Fibroblast of skin of right quadriceps (primary cell): ENCODE measurements at regions not wholly inside any gene's neighbourhood (a gene's known extent, or its start where the extent isn't known, plus 50 kb on each side); places are given as distances from the start of the nearest gene placed in this dataset.
"Not testable (repeated sequence)": the region's sequence is repeated elsewhere in the genome, so short reads cannot be mapped to it uniquely, and the experiment has no call there.

ENCODE experiments used
- DNase-seq: peaks from one replicate; pipeline ENCODE4 v3.0.0-alpha.2; 2013

DNA sequence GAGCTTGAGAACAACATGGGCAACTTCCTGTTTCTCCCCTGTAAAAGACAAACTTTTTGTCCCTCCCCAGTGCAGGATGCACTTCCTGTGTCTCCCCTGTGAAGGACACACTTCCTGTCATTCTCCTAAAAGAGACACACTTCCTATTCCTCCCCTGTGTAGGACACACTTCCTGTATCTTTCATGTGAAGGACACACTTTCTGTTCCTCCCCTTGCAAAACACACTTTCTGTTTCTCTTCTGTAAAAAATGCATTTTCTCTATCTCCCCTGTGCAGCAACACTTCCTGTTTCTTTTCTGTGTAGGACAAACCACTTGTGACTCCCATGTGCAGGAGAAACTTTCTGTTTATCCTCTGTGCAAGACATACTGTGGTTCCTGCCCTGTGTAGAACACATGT, 488.6 kb upstream of the USP9Y start:
- DNase-seq, result no peak

DNA sequence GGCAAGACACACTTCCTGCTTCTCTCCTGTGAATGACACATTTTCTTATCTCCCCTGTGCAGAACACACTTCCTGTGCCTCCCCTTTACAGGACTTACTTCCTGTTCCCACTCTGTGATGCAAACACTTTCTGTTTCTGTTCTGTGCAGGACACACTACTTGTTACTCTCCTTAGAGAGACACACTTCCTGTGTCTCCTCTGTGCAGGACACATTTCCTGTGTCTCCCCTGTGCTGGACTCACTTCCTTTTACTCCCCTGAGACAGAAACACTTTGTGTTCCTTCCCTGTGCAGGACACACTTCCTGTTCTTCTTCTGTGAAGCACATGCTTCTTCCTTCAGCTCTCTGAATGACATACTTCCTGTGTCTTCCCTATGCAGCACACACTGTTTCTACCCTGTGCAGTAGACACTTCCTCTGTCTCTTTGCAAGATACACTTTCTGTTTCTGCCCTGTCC, 485.4 kb upstream of the USP9Y start:
- DNase-seq, result no peak

DNA sequence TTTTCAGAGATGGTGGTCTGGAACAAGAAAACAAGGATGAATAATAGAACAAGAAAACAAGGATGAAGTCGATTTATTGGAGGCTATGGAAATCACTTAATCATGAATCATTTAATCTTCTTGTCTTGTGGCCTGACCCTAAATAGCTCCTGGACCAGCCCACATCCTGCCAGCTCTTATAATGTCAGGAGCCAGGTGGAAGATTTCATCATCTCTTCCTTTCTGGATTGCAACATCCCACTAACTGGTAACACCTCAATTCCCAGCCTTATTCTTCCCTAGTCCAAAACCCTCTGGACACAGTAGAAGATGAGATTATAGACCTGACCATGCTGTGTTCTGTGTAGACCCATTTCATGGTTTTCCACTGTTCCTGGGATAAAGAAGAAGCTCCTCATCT, 470.1 kb upstream of the USP9Y start:
- DNase-seq, result no peak

DNA sequence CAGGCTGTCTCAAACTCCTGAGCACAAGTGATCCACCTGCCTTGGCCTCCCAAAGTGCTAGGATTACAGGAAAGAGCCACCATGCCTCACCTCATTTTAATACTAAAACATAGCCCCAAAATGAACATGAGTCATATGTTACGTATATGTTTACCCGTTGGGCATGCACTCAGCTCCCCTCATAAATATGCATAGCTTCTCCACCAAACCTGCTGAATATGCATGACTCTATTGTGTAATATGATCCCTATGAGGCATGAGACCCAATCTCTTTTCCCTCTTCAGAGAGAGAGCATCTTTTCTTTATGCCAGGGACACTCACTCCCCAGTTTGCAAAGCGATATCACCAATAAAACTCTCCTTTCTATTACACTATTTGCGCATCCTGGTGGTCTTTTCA, 464.6 kb upstream of the USP9Y start:
- no peak for DNase-seq

DNA sequence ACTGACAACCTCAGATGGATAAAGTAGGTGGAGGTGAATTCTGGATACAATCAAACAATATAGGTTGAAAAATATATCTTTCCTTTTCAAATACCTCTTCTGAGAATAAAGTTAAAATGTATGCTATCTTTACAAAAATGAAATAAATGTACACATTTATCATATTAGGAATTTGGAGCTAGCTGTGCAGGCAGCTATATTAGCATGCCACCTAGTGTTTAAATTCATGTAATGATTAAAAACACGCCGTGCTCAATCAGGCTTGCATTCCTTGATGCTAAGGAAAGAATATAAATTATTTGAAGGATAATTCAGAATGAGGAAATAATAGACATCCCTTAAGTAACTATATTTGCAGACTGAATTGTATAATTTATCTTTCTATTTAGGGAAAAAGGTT, 460.7 kb upstream of the USP9Y start:
- DNase-seq, result not testable (repeated sequence)

DNA sequence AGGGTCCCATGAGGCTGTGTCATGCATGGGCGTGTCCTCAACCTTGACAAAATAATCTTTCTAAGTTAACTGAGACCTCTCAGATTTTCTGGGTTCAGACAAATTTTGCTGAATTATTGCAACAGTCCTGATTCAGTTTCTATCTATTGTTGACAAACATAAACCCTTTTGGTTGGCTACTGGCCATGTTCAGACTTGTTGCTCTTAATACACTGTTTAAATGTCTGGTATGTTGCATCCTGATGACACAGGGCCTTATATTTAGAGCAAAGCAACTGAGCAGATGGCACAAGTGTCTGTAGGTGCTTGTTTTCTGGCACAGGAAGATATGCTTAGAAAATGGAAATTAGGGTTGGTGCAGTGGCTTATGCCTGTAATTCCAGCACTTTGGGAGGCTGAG, 456.9 kb upstream of the USP9Y start:
- no peak for DNase-seq

DNA sequence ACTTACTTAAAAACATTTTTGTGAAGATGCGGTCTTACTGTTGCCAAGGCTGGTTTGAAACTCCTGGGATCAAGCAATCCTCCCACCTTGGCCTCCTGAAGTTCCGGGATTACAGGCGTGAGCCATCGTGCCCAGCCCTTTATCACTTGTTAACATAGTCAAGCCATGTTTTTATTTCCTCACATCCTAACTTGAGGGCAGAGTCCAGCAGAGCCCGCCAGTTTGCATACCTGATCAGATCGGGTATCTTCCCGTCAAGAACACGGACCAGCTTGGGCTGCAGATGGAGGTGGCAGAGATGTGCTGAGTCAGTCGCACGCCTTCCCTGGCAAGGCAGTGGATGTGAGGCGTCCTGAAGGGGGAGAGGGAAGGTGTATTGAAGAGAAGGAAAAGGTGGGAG, 447.3 kb upstream of the USP9Y start:
- no peak for DNase-seq

DNA sequence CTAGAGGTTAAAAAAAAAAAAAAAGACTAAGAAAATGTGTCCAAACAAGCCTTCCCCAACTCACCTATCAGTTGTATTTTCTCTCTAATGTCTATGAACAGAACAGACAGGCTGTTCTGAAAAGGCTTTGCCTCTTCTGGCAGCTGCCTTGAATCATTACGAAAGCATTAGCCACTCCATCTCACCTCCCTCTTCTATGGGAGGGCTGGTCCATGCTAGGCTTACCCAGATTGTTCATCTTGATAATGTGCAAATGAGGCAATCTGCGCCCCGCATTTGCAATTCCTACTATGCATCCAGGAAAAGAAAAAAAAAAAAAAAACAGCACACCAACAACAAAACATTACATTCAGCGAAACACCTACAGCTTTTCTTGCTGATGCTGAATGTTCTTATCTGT, 429.9 kb upstream of the USP9Y start:
- DNase-seq, result no peak

DNA sequence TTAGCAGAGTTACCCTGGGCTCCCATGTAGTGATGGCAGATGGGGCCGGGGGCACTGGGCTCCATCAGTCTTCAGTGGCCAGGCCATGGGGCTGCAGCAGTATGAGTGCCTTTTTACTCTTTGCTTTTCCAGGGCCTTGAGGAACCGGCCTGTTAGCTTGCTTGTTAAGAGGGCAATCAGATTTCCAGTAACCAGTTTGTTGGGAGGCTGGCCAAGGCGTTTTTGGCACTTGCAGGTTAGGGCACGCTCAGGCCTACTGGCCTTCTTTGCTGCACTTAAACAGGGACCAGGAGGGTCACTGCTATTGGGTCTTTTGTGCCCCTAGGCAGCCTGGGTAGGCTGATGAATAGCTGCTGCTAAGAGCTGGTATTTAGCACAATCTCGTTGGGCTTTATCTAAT, 415.4 kb upstream of the USP9Y start:
- DNase-seq, result no peak

DNA sequence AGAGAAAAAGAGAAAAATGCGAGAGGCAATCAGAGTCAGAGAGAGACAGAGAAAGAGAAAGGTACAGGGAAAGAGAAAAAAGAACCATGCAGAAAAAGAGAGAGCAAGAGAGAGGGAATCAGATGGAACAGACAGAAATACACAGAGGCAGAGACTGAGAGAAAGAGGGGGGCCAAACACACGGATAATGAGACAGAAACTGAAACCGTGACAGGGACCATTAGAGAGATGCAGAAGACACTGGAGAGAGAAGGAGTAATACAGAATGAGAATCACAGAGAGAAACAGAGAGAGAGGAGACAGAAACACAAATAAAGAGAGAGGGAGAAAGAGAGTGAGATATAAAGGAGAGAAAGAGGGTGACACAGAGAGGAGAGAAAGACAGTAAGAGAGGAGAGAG, 412.1 kb upstream of the USP9Y start:
- no peak for DNase-seq

DNA sequence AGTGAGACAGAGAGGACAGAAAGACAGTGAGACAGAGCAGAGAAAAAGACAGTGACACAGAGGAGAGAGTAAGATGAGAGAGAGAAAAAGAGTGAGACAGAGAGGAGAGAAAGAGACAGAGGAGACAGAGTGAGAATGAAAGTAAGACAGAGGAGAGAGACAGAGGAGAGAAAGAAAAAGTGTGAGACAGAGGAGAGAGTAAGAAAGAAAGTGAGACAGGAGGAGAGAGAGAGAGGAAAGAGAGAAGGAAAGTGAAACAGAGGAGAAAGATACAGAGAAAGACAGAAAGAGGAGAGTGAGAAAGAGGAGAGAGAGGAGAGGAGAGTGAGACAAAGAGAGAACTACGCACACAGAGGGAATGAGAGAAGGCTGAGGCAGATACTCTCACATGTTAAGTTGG, 411.6 kb upstream of the USP9Y start:
- DNase-seq, result no peak

DNA sequence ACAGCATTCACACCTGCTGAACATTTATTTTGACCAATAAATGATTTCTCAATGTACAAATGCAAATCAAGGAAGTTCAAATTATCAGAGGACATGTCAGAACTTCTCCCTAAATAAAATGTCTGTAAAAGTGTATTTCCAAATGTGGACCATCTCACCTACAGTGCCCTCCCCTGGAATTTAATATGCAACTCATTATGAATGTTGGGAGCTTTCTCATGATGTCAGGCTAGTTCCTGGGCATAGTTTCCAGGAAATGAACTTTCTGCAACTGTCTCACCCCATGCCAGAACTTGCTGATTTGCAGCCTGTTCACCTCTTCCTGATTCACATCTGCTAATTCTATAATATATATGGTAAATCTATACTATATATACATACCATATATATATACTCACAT, 408.5 kb upstream of the USP9Y start:
- no peak for DNase-seq

DNA sequence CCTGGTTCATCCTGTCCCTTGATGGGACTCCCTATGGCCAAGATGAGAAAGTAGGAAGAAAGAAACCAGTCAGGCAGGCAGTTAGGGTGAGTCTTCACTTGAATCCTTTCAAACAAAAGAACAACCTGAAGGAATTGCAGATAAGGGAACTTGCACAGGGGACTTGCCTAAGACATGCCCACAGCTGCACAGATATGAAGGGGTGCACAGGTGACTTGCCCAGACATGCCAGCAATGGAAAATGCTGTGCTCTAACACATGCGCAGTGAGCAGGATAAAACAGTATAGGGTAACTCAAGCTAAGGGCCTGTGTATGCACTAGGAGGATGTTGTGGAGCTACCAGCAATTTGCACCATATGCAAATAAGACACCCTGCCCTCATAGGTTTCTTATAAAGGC, 404.6 kb upstream of the USP9Y start:
- DNase-seq, result no peak

DNA sequence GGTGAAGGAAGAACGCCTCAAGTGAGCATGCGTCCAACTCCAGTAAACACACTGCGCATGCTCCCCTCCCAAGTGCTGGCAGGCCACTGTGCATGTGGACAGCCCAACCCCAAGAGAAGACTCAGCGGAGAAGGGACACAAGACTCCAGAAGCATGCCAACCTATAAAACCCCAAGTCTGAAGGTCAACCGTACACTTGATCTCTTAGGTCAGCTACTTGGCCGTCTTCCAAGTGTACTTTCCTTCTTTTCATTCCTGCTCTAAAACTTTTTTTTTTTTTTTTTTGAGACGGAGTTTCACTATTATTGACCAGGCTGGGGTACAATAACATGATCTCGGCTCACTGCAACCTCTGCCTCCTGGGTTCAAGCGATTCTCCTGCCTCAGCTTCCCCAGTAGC, 401.2 kb upstream of the USP9Y start:
- not testable (repeated sequence) for DNase-seq

DNA sequence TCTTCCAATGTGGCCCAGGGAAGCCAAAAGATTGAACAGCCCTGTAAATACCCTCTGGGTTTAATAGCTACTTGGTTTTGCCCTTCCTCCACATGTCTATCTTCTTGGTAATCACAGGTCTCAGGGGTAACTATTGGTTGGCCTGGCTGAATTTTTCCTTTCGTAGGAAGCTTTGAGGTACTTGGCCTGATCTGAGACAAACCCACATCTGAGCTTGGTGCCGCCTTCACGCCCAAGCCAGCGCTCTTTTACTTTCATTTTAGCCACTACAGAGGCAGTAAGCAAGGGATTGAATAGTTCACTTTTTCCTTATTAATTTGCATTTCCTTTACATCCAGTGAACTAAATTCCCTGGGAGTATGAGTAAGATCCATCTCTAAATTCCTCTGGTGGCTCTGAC, 397.6 kb upstream of the USP9Y start:
- DNase-seq, result no peak

DNA sequence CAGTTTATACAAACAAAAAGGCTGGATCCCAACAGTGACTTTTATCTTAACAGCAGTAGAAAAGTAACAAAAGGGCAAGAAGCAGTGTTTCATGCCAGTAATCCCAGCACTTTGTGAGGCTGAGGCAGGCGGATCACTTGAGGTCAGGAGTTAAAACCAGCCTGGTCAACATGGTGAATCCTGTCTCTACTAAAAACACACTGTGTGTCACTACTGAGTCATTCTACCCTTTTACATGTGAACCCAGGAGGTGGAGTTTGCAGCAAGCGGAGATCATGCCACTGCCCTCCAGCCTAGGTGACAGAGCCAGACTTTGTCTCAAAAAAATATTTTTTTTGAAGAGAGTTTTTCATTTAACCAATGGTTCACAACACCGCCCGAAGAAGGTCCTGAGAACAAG, 395.6 kb upstream of the USP9Y start:
- no peak for DNase-seq

DNA sequence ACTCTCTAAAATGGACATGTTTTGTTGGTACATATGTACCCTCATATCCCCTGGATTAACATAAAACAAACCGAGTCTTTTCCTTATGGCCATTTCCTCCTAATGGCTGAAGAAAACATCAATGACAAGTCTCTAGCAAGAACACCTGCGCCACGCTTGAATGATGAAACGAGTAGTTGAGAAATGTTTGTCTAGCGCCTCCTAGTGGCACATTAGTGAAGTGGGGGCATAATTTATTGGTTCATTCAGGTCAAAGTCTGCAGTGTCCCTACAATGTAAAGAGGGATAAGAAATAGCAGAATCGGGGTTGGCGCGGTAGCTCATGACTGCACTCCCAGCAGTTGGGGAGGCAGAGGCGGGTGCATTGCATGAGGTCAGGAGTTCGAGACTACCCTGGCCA, 391.8 kb upstream of the USP9Y start:
- DNase-seq, result no peak

DNA sequence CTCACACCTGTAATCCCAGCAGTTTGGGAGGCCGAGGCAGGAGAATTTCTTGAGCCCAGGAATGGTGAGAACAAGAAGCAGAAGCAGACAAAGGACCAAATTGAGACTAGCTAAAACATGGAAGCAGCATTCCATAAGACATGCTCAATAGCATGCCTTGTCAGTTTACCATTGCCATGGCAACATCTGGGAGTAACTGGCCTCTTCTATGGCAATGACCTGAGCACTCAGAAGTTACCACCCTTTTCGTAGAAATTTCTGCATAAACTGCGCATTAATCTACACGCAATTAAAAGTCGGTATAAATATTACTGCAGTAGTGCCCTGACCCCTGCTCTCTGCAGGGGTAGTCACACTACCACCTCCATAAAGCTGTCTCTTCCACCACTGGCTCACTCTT, 390.2 kb upstream of the USP9Y start:
- no peak for DNase-seq

DNA sequence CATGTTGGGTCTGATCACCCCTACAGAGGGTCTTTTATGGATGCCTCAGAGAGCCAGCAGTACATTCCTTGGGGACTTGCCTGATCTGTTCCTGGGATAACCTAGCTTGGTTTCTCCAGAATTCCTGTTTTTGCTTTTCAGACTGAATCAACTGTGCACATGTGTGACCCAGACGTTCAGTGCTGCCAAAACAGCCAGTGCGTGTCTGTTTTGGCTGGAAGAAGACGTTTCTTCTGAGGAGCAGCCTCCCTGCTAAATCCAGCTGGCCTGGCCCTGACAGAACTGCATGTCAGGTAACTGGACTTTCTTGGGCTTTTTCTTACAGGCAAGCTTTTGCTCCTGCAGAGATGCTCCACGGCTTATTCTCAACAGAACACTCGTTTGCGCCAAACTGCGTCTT, 373.3 kb upstream of the USP9Y start:
- DNase-seq, result no peak

DNA sequence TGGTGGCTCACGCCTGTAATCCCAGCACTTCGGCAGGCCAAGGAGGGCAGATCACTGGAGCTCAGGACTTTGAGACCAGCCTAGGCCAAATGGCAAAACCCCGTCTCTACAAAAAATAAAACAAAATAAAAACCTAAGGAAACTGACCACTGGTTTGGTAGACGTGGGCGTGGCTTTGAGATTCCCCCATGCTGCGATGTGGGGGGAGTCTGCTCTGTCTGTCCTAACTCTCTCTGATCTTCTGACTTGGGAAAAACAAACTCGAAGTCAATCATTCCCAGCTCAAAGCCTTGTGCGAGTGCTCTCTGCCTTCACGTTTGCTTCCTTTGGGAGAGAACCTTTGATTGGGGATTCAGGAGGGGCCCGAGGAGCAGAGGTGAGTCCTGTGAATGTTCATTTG, 369.1 kb upstream of the USP9Y start:
- DNase-seq, result not testable (repeated sequence)

DNA sequence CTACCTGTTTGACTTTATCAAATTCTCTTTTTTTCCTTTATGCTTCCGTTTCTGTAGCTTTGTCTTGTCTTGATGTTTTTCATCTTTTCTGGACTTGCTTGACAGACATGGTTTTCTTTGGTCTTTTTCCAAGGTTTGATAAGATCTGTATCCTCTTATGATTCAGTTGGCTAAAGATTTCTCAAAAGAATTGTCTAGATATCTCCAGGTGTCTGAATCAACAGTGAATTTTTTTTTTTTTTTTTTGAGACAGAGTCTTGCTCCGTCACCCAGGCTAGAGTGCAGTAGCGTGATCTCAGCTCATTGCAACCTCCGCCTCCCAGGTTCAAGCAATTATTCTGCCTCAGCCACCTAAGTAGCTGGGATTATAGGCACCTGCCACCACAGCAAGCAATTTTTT, 357.8 kb upstream of the USP9Y start:
- DNase-seq, result no peak

DNA sequence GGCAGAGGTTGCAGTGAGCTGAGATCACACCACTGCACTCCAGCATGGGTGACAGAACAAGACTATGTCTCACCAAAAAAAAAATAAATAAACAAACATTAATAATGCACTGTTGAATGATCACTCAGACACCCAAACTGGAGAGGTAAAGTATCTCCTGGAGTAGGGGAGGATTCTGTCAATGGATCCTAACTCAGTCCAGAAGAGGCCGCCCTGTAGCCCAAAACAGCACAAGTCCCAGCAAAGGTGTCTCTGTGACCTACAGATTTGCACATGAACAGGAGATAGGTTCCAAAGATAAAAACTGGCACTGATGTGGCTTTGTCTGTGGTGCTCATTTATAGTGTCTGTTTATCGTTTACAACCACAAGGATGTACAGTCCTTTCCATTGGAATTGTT, 352.9 kb upstream of the USP9Y start:
- DNase-seq, result no peak

DNA sequence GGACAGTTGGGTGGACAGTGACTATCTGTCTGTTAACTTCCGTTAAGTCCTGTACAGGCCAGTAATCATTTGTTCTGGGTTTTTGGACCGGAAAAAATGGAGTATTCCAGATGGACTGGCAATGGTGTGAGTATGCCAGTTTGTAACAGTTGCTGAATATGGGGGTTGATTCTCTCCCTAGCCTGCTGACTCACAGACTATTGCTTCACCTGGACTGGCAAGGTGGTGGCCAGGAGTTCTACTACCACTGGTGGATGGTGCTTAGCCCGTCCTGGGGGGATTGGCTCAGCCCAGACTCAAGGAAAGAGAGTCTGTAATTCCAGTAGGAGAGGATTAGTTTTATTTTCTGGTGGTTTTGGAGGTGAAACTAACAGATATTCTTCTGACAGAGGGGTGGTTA, 343.8 kb upstream of the USP9Y start:
- DNase-seq, result no peak

DNA sequence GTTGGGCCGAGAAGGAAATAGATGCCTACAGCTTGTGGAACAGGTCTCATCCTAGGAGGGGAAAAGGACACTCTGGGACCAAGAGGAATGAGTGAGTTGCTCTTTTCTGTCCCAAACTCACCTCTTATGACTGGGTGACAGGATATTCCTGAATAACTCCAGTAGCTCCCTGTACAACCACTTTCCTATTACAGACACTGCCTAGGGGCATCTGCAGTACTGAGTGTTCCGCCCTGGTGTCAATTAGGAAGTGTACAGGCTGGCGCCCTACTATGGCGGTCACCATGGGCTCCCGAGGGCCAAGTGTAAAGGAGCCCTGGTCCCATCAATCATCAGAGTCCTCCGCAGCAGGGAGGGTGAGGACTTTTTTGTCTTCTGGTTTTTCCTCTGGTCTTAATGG, 343.4 kb upstream of the USP9Y start:
- no peak for DNase-seq

DNA sequence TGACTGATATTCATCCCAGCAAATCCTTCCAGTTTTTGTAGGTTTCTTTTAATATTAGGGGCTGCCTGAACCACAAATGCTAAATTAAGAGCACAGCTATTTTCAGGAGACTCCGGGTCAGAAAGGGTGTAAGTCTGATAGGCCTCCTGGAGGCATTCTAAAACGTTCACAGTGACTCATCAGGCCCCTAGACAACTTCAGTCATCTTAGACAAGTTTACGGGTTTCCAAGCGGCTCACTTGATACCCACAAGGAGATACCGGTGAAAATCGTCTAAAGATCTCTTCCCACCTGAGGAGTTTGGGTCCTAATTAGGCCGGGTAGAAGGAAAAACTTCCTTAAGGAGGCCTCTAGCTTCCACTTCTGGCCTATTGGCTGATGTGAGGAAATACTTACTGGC, 342.7 kb upstream of the USP9Y start:
- DNase-seq, result no peak

DNA sequence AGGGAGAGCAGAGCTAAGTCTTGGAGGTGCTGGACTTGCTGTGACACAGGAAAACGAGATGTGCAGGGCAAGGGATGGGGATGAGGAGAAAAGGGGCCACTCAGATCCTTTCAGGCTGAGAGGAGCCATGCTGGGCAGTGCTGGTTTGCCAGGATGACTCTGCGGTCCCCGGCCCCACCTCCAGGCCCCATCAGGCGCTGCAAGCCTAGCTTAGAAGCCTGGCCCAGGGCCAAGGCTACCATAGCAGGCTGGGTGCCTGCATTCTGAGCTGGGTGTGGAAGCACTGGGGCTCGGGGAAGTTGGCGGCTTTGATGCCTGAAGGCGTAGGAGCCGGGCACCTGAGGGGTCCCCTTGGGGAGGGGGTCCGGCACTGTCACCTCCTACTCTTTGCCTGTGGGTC, 341.2 kb upstream of the USP9Y start:
- DNase-seq, result no peak
